ENCODE measurements at regions not wholly inside any gene's neighbourhood (a gene's known extent, or its start where the extent isn't known, plus 50 kb on each side); places are given as distances from the start of the nearest gene placed in this dataset.

DNA sequence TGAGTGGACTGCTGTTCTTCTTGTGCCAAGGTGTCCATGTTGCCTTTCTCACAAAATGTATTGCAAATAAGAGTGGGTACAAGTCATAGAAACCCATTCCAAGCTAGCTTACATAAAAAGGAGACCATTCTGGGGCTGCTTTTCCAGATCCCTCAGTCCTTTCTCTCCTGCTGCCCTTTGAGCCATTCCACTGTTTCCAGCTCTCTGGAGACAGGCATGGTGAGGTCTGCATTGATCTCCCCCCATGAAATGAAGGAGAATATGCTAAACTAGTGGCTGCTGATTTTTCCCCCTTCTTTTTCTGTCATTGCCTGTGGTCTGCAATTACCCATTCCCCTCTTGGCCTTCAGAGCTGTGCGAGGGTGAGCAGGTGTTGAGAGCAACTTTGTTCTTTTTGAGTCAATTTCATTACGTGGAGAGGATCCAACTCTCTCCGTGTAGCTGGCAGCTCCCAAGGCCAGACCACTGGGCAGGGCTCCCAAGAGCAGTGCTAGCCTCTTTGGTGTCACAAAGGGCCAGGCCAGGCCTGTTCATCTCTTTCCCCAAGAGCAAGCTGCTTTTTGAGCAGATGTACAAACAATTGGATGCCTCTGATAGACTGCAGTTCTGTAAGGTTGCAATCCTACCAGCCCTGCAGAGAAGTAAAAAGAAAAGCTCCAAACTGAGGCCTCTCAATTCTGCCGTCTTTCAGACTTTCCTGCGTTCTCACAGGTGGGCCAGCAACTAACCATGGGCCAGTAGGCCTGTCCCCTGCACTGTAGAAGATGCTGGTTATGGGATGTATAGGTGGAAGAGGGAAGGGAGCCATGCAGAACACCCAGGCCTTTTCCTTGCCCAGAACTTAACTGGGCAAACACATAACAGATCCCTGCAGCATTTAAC, 96.1 kb upstream of the ARMC2 start:
- no peak for DNase-seq

DNA sequence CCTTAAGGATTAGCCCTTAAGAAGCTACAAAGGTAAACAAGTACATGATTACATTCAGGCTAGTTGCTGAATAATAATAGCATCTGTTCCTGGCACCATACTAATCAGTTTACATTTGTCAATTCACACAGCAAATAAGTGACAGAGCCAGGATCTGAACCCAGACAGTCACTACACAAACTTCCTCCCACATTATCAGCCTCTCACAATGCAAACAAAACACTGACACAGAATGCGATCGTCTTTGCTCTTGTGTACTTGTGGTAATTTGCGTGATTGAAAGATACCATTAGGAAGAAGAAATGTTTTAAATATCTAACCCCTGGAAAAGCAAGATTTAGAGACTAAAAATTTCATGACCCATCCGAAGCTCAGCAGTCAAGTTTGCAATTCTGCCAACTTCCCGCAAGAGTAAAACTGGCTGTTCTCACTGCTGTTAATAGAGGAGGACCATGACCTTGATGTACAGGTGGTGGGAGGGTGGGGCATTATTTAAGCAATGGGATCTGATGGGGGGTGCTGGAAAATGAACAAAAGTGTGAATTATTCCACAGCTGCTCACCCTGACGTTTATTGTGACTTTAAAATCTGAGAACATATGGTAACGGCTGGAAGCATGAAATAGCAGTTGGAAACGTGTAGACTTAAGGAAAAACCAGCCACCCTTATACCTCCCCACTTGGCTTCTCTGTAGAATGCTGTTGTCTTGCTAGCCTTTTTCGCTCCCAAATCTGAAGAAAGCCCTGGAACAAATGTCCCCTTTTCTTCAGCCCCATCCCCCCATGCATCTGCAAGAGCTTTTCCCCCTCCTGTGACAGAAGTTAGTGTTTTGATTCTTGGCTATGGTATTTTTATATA, 95.3 kb upstream of the ARMC2 start:
- no peak for DNase-seq

DNA sequence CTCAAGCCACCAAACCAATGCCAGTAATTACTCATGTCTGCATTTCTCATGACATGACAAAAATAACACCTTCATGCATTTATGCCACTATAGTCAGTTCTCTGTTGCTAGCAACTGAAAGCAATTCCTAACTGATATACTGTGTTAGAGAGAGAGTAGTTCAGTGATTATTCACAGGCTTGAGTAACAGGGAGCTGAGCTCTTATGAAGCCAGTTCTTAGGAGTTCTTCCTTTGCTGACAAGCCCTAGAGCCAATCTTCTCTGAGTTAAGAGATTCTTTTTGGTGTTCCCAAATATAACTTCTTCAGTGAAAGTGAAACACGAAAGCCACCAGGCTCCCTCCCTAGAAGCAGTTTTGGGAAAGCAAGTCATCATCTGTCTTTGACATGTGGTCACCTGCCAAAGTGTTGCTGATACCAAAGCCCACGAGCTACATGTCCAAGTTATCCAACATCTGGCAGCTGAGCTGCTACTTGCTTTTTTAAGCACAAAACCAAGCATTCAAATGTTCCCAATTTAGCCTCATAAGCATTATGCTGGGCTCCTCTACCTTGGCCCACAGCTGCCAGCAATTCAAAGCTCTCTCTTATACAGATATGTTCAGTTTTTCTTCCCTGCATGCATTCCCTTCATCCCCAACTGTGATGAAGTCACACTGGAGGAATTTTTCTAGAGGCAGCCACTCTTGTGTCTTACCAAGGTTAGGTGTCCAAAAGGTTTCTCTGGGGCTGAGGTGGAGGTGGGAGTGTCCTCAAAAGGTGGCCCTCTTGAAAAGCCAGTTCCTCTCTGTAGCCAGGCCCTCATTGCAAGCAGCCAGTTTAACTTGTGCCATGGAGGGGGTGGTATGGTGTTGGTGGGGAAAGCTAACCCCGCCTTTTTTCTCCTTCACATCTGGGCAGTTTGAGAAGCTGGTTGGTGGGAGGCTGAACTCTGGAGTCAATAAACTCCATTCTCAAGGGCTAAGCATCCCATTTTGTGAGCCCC, 92.7 kb upstream of the ARMC2 start:
- no peak for DNase-seq

DNA sequence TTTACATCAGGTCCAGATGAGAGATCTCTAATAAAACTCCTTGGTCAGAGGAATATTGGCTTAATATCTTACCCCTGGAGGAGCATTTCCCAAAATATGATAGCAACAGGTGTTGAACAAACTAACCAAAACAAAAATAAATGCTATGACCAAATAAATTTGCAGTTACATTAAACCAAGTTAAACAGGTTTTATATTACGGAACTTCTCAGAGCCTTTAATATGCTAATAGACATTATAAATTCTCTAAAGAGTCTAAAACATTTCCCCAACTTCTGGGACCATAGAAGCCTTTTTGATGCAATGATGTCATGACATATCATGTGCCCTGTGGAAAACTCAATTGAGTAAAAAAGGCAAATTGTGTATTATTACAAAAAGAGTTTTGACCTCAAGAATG, 90.9 kb upstream of the ARMC2 start:
- DNase-seq: no peak

DNA sequence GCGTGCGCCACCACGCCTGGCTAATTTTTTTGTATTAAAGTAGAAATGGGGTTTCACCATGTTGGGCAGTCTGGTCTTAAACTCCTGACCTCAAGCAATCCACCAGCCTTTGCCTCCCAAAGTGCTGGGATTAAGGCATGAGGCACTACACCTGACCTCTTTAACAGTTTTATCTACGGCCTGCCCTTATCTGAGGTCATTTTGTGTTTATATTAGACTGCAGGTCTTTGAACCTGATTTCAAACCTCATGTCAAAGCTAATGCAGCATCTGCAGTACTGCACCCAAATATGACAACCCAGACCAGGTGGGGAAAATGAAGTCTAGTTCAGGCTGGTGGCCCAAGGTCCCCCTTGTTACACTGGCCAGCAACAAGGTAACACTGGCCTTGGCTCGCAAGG, 89.3 kb upstream of the ARMC2 start:
- DNase-seq: no peak

DNA sequence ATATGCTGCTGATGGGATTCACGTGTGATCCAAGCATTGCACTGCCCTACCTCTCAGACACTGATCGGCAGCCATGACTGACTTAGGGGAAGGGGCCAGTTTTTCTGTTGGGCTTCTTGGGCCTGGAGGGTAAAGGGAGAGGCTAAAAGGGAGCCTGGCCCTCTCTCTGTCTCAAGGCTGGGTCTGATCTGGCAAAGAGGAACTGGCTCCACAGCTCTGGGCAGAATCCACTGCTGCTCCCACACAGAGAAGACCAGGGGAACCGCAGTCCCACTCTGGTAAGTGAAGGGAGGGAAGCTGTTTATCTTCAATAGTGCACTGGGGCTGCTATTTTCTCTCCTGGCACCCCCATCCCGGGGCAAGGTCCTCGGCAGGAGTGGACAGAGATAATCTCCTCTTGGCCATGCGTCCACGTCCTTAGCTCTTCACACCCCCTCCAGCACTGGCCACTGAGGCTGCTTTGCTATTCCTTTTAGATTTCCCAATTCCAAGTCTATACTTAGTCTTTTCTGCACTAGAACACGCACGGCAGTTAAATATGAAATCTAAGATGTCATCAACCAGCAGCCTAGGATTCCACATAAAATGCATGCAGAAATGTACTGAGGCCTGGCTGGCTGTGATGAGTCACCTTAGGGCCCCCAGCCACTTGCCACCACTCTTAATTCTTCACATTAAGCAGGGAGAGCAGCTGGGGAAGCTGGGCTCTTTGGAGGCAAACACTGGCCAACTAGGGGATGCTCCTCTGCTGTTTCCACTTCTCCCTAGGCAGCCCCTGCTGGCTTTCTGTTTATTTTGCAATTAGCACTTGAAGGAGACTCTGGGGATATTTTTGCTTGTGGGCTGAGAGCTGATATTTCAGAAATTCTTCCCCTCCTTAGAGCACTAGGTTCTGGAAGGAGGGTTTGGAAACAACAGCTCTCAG, 87.8 kb upstream of the ARMC2 start:
- no peak for DNase-seq

DNA sequence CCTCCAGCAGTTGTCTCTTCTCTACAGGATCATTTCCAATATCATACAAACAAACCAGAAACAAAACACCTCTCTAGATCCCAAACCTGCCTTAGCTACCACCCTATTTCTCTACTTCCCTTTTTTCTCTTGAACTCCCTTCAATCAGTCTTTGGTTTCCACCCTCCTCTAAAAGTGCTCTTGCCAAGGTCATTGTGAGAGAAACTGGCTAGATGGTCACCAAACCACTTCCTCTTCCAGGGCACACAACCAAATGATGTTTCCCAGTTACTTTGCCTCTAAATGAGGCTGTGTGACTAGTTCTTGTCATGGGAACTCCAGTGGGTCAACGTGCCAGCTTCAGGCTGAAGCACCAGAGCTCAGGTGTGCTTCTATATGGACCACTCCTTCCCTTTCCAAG, 85.8 kb upstream of the ARMC2 start:
- no peak for DNase-seq

DNA sequence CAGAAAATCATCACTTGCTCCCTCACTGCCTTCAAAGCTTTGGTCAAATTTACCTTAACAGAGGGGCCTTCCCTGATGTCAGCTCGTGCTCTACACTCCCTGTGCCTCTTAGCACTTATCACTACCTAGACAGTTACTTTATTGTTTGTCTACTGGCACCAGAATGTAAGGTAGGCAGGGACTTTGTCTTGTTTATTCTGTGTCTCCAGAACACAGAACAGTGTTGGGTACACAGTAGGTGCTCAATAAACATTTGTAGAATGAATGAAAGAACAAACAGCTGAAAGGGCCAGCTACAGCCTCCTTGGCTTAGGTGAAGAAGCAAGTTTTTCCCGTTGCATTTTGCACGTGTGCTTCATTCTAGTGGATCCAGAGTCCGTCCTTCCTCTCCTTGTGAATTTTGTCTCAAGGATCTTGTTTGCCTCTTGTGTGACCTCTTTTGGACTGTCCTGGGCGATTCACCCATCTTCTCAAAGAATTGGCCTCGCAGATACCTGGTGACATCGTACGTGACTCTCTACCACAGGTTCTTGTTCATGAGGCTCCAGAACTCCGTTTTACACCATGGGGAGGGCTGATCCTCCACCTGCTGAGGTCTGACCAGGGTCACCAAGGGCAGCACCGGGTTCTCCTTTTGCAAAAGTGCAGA, 84.2 kb upstream of the ARMC2 start:
- no peak for DNase-seq

DNA sequence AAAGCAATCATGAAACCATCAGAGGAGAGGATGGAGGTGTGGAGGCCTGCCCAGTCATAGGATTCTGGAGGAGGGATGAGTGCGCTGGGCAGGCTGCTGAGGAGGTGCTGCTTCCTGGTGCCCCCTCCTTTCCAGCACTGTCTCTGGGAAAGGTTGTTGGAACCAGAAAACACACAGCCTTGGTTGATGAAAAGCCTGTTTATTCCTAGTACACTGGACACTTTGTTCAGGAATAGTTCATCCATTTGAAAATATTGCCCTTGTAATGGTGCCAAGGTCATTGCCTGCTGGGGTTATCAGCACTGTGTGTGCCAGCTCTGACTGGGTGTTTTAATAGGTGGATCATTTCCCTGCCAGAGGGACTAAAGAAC, 83.7 kb upstream of the ARMC2 start:
- DNase-seq: no peak

DNA sequence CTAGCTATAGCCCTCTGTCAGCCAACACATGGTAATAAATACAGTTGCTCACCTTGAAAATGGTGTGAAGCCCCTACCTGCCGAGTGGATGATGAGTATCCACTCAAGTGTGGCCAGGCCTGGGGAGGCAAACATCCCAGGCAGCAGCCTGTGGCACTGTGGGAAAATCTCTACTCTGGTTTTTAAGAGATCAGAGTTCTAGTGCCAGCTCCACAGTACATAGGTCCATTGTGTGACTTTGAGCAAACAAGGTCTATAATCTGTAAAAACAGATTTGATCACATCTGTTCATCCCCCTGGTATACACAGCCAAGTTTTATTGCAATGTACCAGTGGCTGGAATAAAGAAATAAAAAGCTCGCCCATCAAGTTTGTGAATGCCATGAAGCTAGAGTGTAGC, 82.7 kb upstream of the ARMC2 start:
- no peak for DNase-seq

DNA sequence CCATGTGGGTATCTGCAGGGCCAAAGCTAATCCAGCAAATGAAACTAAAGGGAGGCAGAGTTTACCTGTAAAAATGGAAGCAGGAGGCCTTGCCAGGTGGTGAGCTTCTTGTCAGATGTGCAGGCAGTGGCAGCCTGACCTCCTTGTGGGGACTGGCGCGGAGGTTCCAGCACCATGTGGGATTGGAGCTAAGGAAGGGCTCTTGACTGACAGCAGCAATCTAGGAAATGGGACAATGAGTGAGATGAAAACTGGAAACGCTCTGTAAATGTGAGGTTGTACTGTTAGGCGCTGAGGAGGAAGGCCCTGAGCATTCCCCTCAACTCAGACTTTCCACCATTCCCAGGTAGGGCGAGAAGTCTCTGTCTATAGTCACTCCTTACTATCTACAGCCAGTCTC, 81.8 kb upstream of the ARMC2 start:
- no peak for DNase-seq

DNA sequence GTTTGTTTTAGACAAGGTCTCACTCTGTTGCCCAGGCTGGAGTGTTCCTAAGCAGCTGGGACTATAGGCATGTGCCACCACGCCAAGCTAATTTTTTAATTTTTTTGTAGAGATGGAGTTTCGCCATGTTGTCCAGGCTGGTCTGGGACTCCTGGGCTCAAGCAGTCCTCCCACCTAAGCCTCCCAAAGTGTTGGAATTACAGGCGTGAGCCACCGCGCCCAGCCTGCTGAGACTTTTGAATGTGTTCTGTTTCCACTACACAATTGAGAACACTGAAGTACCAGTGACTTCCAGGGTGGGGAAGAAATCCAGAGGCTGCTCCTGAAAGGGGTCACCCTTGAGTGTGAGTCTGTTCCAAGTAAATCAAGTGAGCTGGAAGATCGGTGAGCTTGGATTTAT, 81.3 kb upstream of the ARMC2 start:
- no peak for DNase-seq

DNA sequence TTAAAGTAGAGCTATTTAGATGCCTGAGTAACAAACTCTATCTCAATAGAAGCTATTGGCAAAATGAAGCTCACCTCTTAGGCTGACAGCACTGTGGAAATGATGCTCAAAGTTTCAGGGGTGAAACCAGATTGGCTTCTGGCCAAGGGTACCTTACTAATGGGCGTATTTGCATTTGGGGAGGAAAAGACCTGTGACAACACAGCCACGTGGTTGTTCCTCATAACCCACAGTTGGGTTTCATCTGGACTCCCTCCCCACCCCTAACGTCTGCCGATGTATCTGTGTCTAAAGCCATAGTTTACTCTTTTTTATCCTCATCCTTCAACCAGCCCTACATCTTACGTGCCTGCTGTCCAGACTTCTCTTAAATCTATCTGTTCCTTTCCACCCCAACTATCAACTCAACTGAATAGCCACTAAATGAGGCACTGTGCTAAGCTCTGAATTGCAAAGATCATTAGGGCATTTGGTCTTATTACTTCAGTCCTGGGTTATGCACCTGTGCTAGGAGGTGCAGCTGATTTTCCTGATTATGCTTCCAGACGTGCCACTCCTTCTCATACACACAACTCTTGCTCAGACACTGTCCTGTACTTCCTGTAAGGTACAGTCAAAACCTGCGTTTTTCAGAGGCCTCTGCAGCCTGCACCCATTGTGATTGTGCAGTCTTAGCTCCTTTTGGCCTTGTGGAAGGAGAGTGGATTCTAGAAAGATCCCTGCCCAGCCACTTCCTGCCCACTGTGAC, 80.6 kb upstream of the ARMC2 start:
- no peak for DNase-seq

DNA sequence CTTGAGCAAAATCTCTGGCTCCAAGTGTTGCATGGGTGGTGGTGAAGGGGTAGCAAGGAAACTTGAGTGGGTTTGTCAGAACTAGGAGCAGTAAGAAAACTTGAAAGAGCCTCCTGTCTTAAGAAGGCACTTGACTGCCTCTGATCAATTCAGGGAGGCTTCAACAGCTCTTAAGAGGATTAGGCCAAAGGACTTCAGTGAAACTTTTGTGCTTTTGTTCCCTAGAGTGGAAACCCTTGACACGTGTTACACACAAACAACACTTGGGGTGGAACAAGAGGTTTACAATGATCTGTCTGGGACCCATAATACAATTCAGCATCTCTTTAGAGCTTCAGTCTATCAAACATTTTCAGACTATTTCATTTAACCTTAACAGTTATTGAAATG, 80.1 kb upstream of the ARMC2 start:
- DNase-seq: no peak

DNA sequence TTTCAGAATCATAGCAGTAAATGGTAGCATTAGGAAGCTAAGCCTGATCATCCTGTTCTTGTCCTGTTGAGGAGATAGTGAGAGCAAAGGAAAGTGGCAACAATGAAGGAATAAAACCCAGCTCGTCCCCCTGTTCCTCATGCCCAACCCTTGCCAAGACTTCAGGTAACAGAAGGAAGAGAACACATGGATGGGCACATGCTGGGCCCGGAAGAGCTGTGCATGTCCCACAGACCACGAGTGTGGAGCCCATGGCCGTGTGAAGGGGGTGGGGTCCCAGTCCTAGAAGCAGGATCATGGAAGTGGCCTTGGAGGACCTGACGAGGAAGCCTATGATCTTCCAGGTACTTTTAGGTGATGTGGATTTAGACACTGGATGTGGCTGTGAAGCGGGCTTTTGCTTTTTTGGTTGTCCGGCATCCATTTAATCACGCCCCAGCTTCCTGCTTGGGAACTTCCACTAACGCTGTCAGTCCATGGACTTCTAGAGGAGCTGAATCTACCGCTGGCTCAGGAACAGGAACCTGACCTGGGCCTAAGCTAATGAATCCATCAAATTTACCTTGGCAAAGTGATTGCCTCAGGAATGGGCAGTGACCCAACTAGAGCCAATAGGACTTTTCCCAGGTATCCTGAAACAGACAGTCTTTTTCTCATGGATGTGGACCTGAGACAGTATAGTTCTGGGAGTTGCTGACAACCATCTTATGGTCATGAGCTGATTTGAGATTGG, 79.3 kb upstream of the ARMC2 start:
- no peak for DNase-seq

DNA sequence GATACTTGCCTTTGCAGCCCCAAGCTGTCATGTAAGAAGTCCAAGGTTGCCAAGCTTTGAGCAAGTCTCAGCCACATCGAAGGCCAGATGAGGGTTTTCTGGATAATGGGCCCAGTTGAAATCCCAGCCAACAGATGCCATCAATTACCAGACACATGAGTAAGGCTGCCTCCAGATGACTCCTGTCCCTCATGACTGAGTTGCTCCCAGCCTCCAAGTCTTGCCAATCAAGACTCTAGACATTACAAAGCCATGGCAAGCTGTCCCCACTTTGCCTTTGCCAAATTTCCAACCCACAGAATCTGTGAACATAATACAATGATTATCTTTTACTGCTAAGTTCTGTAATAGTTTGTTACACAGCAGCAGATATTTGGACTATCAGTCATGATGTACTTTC, 76.8 kb upstream of the ARMC2 start:
- no peak for DNase-seq

DNA sequence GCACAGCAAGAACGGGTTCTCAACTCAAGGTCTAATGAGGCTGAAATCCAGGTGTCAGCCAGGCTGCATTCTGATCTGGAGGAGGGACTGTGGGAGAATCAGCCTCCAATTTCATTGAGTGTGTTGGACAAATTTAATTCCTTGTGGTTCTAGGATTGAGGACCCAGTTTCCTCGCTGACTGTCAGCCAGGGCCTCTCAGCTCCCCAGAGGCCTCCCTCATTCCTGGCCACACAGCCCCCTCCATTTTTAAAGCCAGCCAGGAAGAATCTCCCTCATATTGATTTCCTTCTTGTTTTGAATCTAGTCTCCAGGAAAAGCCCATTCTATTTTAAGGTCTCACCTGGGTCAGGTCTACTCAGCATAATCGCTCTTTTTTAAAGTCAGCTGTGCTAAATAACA, 73.7 kb upstream of the ARMC2 start:
- DNase-seq: no peak

DNA sequence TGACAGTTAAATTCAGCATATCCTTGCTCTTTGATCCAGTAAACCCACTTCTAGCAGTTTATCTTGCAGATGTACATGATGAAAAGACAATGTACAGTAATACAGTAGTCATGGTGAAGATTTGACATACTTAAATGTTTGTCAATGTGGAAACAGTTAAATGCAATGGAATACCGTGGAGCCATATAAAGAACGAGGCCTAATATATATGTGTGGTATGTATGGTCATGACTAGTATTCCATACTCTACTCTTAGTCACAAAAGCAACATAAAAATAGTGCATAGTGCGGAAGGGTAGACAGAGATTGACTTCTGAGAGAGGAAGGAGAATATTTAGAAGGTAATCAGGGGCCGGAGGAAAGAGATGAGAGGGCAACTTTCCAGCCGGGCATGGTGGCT, 70.7 kb upstream of the ARMC2 start:
- DNase-seq: no peak

DNA sequence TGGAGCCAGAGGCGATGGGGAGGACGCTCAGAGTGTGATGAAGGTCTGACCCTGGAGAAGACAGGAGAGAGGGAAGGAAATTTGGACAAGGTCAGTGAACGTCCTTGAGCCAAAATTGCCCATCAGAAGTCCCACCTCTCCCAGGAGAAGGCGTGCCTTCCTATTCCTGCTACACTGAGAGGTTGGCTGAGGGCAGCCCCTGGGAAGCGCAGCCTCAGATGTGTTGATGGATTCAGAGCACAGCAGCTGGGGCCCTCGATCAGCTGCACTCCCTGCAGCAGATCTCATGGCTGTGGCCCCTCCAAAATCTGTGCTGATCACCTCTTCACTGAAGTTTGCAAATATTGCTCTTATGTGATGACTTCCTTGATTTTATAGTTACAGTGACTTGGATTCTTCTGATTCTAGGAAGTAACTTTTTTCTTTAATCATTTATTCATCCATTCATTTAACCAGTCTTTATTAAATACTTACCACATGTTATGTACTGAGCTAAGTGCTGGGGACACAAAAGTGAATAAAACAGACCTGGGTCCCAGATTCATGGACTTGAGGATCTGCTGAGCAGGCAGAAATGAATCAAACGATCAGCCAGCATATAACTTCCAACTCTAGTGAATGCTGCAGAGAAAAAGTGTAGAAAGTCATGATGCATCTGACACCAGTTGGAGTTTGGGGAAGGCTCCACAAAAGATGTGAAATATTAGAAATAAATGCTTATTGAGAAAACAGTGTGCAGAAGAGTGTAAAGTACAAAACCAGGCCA, 69.6 kb upstream of the ARMC2 start:
- no peak for DNase-seq
